Ammon's horn (tissue), 1 donor: ENCODE measurements at regions not wholly inside any gene's neighbourhood (a gene's known extent, or its start where the extent isn't known, plus 50 kb on each side); places are given as distances from the start of the nearest gene placed in this dataset.
"Not testable (repeated sequence)": the region's sequence is repeated elsewhere in the genome, so short reads cannot be mapped to it uniquely, and the experiment has no call there.

Experiments used
- DNase-seq: peaks from one replicate; pipeline ENCODE4 v3.0.0-alpha.2; 2016; ENCODE audit warnings: low spot score

GRCh38 chr2:155021618-155022017 lies 323.1 kb downstream of the KCNJ3 start:
- peak; percentile 13 for DNase-seq

GRCh38 chr2:155020246-155020645 lies 321.8 kb downstream of the KCNJ3 start:
- no peak for DNase-seq

GRCh38 chr2:155010925-155011324 lies 312.4 kb downstream of the KCNJ3 start:
- no peak for DNase-seq

- DNase-seq = no peak
Observed at GRCh38 chr2:154995361-154995760, 296.9 kb downstream of the KCNJ3 start.

- no peak for DNase-seq
Observed at GRCh38 chr2:154992826-154993225, 294.3 kb downstream of the KCNJ3 start.

- DNase-seq = no peak
Observed at GRCh38 chr2:154978710-154979109, 280.2 kb downstream of the KCNJ3 start.

GRCh38 chr2:154978244-154978643 lies 279.7 kb downstream of the KCNJ3 start:
- no peak for DNase-seq

GRCh38 chr2:154974041-154974440 lies 275.5 kb downstream of the KCNJ3 start:
- no peak for DNase-seq

- no peak for DNase-seq
Observed at GRCh38 chr2:154963511-154963910, 265.0 kb downstream of the KCNJ3 start.

- no peak for DNase-seq
Observed at GRCh38 chr2:154961676-154962075, 263.2 kb downstream of the KCNJ3 start.

GRCh38 chr2:154960802-154961583 lies 262.5 kb downstream of the KCNJ3 start:
- DNase-seq = no peak

- peak; percentile 69 for DNase-seq
Observed at GRCh38 chr2:154952346-154952980, 254.0 kb downstream of the KCNJ3 start.

GRCh38 chr2:154947416-154947815 lies 248.9 kb downstream of the KCNJ3 start:
- DNase-seq = not testable (repeated sequence)

GRCh38 chr2:154945984-154946383 lies 247.5 kb downstream of the KCNJ3 start:
- no peak for DNase-seq

- no peak for DNase-seq
Observed at GRCh38 chr2:154941379-154941778, 242.9 kb downstream of the KCNJ3 start.

GRCh38 chr2:154934213-154934612 lies 235.7 kb downstream of the KCNJ3 start:
- no peak for DNase-seq

GRCh38 chr2:154924531-154924930 lies 226.0 kb downstream of the KCNJ3 start:
- no peak for DNase-seq

GRCh38 chr2:154914561-154914960 lies 216.1 kb downstream of the KCNJ3 start:
- DNase-seq = no peak

GRCh38 chr2:154912215-154912614 lies 213.7 kb downstream of the KCNJ3 start:
- DNase-seq = no peak

GRCh38 chr2:154911729-154912128 lies 213.2 kb downstream of the KCNJ3 start:
- DNase-seq = no peak

- no peak for DNase-seq
Observed at GRCh38 chr2:154910701-154911100, 212.2 kb downstream of the KCNJ3 start.

- DNase-seq = no peak
Observed at GRCh38 chr2:154908327-154908726, 209.8 kb downstream of the KCNJ3 start.
